ENCODE measurements at regions not wholly inside any gene's neighbourhood (a gene's known extent, or its start where the extent isn't known, plus 50 kb on each side); places are given as distances from the start of the nearest gene placed in this dataset.

GRCh38 chr1:5567839-5568238, 424.4 kb downstream of the NPHP4 start:
- peaks cover 6 to 15% (median 10%) of the 10 kb centered on the region in 7 donors for H3K9me3 Mint-ChIP-seq
- Histone ChIP-seq H3K4me2 (replicated peaks; ENCODE audit: extremely low read depth, low read length, poor library complexity, severe bottlenecking) (no peak overlapping the region), H3K9me3 (replicated peaks in 1 of 2; ENCODE audit: control insufficient read depth in 1 of 2, insufficient read depth in 1 of 2, low read length in 2 of 2) (peaks cover 11 to 15% of the 10 kb centered on the region in 2 donors), H3K27ac (ENCODE audit: low read depth in 1 of 2, low read length in 2 of 2) (no peak overlapping the region), H2AFZ (ENCODE audit: insufficient read depth, low read depth, low read length, poor library complexity, severe bottlenecking) (no peak overlapping the region), H3K36me3 (replicated peaks in 1 of 2; ENCODE audit: control insufficient read depth in 1 of 2, insufficient read depth in 2 of 2, low read length in 2 of 2) (no peaks in the 10 kb centered on the region), H3K4me1 (ENCODE audit: control insufficient read depth in 1 of 2, insufficient read depth in 2 of 2, low read length in 2 of 2) (no peaks in the 10 kb centered on the region), H3K79me2 (ENCODE audit: insufficient read depth, low read length) (no peaks in the 10 kb centered on the region), H3K9ac (ENCODE audit: insufficient read depth, low read length, poor library complexity, severe bottlenecking) (no peak overlapping the region), H3K27me3 (ENCODE audit: control insufficient read depth in 2 of 2, insufficient read depth in 2 of 2, low read length in 2 of 2) (no peaks in the 10 kb centered on the region), H4K20me1 (ENCODE audit: insufficient read depth, low read length) (no peaks in the 10 kb centered on the region), H3K4me3 (replicated peaks in 1 of 3; ENCODE audit: low read depth in 2 of 3, low read length in 3 of 3) (no peak overlapping the region)
- peaks cover 0 to 1% (median 0%) of the 10 kb centered on the region in 3 donors for H3K27me3 Mint-ChIP-seq (ENCODE audit: low read depth in 3 of 3)
- DNase-seq, result no peak
- intact Hi-C loops (cut with micrococcal nuclease), result no loop called here
- no peak overlapping the region for H3K4me3 Mint-ChIP-seq
- no peaks in the 10 kb centered on the region for H3K36me3 Mint-ChIP-seq
- no peak for TF ChIP-seq CTCF (IDR thresholded peaks at IDR 0.05)
- H3K27ac Mint-ChIP-seq, result no peak overlapping the region
- no peaks in the 10 kb centered on the region for H3K4me1 Mint-ChIP-seq
- WGBS (ENCODE audit: insufficient coverage), result no CpG with 5 or more reads among the region's 3 CpGs

- Histone ChIP-seq H3K9ac (ENCODE audit: insufficient read depth, low read length, poor library complexity, severe bottlenecking) (no peak overlapping the region), H3K27ac (ENCODE audit: low read depth in 1 of 2, low read length in 2 of 2) (no peak overlapping the region), H3K36me3 (replicated peaks in 1 of 2; ENCODE audit: control insufficient read depth in 1 of 2, insufficient read depth in 2 of 2, low read length in 2 of 2) (no peaks in the 10 kb centered on the region), H3K79me2 (ENCODE audit: insufficient read depth, low read length) (no peaks in the 10 kb centered on the region), H3K9me3 (replicated peaks in 1 of 2; ENCODE audit: control insufficient read depth in 1 of 2, insufficient read depth in 1 of 2, low read length in 2 of 2) (peaks cover 10 to 15% of the 10 kb centered on the region in 2 donors), H3K4me1 (ENCODE audit: control insufficient read depth in 1 of 2, insufficient read depth in 2 of 2, low read length in 2 of 2) (no peaks in the 10 kb centered on the region), H3K27me3 (ENCODE audit: control insufficient read depth in 2 of 2, insufficient read depth in 2 of 2, low read length in 2 of 2) (no peaks in the 10 kb centered on the region), H2AFZ (ENCODE audit: insufficient read depth, low read depth, low read length, poor library complexity, severe bottlenecking) (no peak overlapping the region), H3K4me3 (replicated peaks in 1 of 3; ENCODE audit: low read depth in 2 of 3, low read length in 3 of 3) (no peak overlapping the region), H3K4me2 (replicated peaks; ENCODE audit: extremely low read depth, low read length, poor library complexity, severe bottlenecking) (no peak overlapping the region), H4K20me1 (ENCODE audit: insufficient read depth, low read length) (no peaks in the 10 kb centered on the region)
- intact Hi-C loops (cut with micrococcal nuclease), result no loop called here
- Mint-ChIP-seq H3K4me1 (no peaks in the 10 kb centered on the region), H3K36me3 (no peaks in the 10 kb centered on the region), H3K9me3 (peaks cover 6 to 14% (median 10%) of the 10 kb centered on the region in 7 donors), H3K27ac (no peak overlapping the region), H3K4me3 (no peak overlapping the region), H3K27me3 (ENCODE audit: low read depth in 3 of 3) (peaks cover 0 to 1% (median 0%) of the 10 kb centered on the region in 3 donors)
- DNase-seq, result no peak
- 86% methylated on average over 4 of the region's 4 CpGs for WGBS (ENCODE audit: insufficient coverage)
- TF ChIP-seq CTCF (IDR thresholded peaks at IDR 0.05), result no peak
Observed at GRCh38 chr1:5566924-5567323, 425.3 kb downstream of the NPHP4 start.
